Keratinocyte (primary cell): ENCODE measurements at regions not wholly inside any gene's neighbourhood (a gene's known extent, or its start where the extent isn't known, plus 50 kb on each side); places are given as distances from the start of the nearest gene placed in this dataset.

Experiments used
- DNase-seq: peaks from one replicate; pipeline ENCODE4 v3.0.0-alpha.2; 2011; ENCODE audit warnings: low read depth, missing footprints, low spot score
- FAIRE-seq: peaks from 2 replicates; lab custom pipeline; 2011; peaks lifted over from hg19 to GRCh38; lab: Jason Lieb, UNC
- H2AFZ ChIP-seq: 2 replicates; pipeline ENCODE4 v1.6.0; 2012; ENCODE audit warnings: low read length, control low read depth, inconsistent platforms; ENCODE audit not compliant: control insufficient read depth
- H3K27ac ChIP-seq: 2 replicates; pipeline ENCODE4 v1.5.1; 2011; ENCODE audit warnings: low read length; ENCODE audit not compliant: control insufficient read depth, insufficient read depth
- H3K27me3 ChIP-seq: 3 replicates; pipeline ENCODE4 v1.6.0; 2011; ENCODE audit warnings: low read length; ENCODE audit not compliant: control insufficient read depth, insufficient read depth; ENCODE audit errors: extremely low read depth
- H3K36me3 ChIP-seq, 2 experiments: 2 replicates in 1 of 2; 3 replicates in 1 of 2; pipeline ENCODE4 v1.5.1; 2011; ENCODE audit warnings: low read length in 2 of 2, mild to moderate bottlenecking in 1 of 2; ENCODE audit not compliant: control insufficient read depth in 2 of 2, insufficient read depth in 2 of 2; ENCODE audit errors: extremely low read depth in 1 of 2
- H3K4me1 ChIP-seq: 3 replicates; pipeline ENCODE4 v1.5.1; 2011; ENCODE audit warnings: low read length; ENCODE audit not compliant: control insufficient read depth, insufficient read depth; ENCODE audit errors: extremely low read depth
- H3K4me2 ChIP-seq: 3 replicates; pipeline ENCODE4 v1.6.0; 2011; ENCODE audit warnings: low read depth, low read length; ENCODE audit not compliant: control insufficient read depth, insufficient read depth; ENCODE audit errors: extremely low read depth
- H3K4me3 ChIP-seq, 3 experiments: fragments of 200-600 bp in 1 of 3; sonication (generic) in 1 of 3; 2 replicates in 2 of 3; 3 replicates in 1 of 3; pipeline ENCODE4 v1.5.1; 2011 to 2016; ENCODE audit warnings: low read length in 3 of 3, mild to moderate bottlenecking in 3 of 3, control low read depth in 2 of 3, inconsistent platforms in 1 of 3, low read depth in 1 of 3, mixed read lengths in 1 of 3, mixed run types in 1 of 3, moderate library complexity in 1 of 3; ENCODE audit not compliant: control insufficient read depth in 2 of 3, insufficient read depth in 2 of 3; ENCODE audit errors: extremely low read depth in 1 of 3
- H3K79me2 ChIP-seq: 2 replicates; pipeline ENCODE4 v1.6.0; 2012; ENCODE audit warnings: low read length; ENCODE audit not compliant: control insufficient read depth, insufficient read depth
- H3K9ac ChIP-seq: 3 replicates; pipeline ENCODE4 v1.6.0; 2011; ENCODE audit warnings: low read length; ENCODE audit not compliant: control insufficient read depth, insufficient read depth; ENCODE audit errors: extremely low read depth
- H3K9me1 ChIP-seq: 3 replicates; pipeline ENCODE4 v1.6.0; 2011; ENCODE audit warnings: low read length; ENCODE audit not compliant: control insufficient read depth, insufficient read depth; ENCODE audit errors: extremely low read depth
- H3K9me3 ChIP-seq: 2 replicates; pipeline ENCODE4 v1.5.1; 2012; ENCODE audit warnings: low read depth, low read length; ENCODE audit not compliant: control insufficient read depth
- H4K20me1 ChIP-seq: 3 replicates; pipeline ENCODE4 v1.6.0; 2011; ENCODE audit warnings: low read length; ENCODE audit not compliant: control insufficient read depth, insufficient read depth; ENCODE audit errors: extremely low read depth
- CTCF ChIP-seq, 3 experiments: IDR thresholded peaks in 1 of 3; conservative IDR thresholded peaks in 1 of 3; optimal IDR thresholded peaks in 1 of 3; 2 replicates in 2 of 3; 3 replicates in 1 of 3; pipeline versions ENCODE3 to v1.5.1; 2011; ENCODE audit warnings: low read length in 3 of 3, mild to moderate bottlenecking in 3 of 3, moderate library complexity in 2 of 3, control low read depth in 1 of 3, inconsistent platforms in 1 of 3; ENCODE audit not compliant: insufficient read depth in 2 of 3; ENCODE audit errors: extremely low read depth in 1 of 3
- EZH2 ChIP-seq: IDR thresholded peaks from one replicate; pipeline ENCODE4 v1.6.1; 2012; ENCODE audit warnings: inconsistent platforms, mild to moderate bottlenecking, low read length, moderate library complexity
- dilution Hi-C: fragments of 300-500 bp; cut with MboI; formaldehyde crosslinking; loops from one replicate; pipeline ENCODE4 v1.7.0; 2020; ENCODE audit warnings: low sequenced_read_pairs; ENCODE audit not compliant: extremely low pct_ligation_motif_present

DNA sequence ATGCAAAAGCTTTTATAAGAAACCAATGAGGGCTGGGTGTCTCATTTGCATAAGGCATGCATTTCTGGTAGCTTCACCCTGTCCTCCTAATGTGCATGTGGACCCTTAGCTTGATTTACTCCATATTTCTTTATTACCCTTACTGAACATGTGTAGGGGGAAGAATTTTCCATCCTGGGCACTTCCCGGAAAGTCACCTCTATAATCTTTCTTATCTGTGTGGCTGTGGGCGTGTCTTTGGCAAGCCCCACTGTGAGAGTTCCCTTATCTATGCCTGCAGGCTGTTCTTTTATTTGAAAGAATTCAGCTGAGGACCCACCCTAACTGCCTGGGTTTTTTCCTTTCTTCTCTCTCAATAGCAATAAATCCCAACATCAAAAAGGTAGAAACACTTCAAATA lies 627.8 kb downstream of the DOK5 start:
- Histone ChIP-seq H4K20me1 (no peaks in the 10 kb centered on the region), H3K79me2 (no peaks in the 10 kb centered on the region), H2AFZ (no peak overlapping the region), H3K9me3 (no peaks in the 10 kb centered on the region), H3K9me1 (no peaks in the 10 kb centered on the region), H3K36me3 (no peaks in the 10 kb centered on the region), H3K4me3 (no peak overlapping the region), H3K4me1 (peaks cover 8% of the 10 kb centered on the region), H3K9ac (no peak overlapping the region), H3K27me3 (no peaks in the 10 kb centered on the region), H3K27ac (no peak overlapping the region), H3K4me2 (no peak overlapping the region)
- FAIRE-seq (peak; percentile 13), DNase-seq (no peak)
- TF ChIP-seq EZH2 (no peak), CTCF (optimal IDR thresholded peaks at IDR 0.05 in 1 of 3, IDR thresholded peaks at IDR 0.05 in 1 of 3, conservative IDR thresholded peaks at IDR 0.05 in 1 of 3; ENCODE audit: extremely low read depth in 1 of 3, insufficient read depth in 2 of 3, low read length in 3 of 3) (no peak)
- dilution Hi-C loops: no loop called here

DNA sequence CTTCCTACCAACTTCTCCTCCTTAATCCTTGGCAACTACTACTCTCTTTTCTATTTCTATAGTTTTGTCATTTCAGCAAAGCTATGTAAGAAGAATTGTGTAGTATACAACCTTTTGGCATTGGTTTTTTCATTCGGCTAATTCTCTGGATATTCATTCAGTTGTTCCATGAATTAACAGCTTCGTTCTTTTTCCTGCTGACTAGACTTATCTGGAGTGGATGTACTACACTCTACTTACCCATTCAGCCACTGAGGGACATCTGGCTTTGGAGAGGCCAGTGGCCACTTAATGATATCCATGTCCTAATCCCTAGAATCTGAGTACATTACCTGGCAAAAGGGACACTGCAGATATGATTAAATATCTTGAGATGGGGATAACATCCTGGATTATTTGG lies 623.9 kb downstream of the DOK5 start:
- no peaks in the 10 kb centered on the region for H3K27me3 ChIP-seq
- no peak for FAIRE-seq
- dilution Hi-C loops: no loop called here

More for the DNA sequence above, 623.9 kb downstream of the DOK5 start:
- no peak overlapping the region for H3K4me3 ChIP-seq
- H4K20me1 ChIP-seq: no peaks in the 10 kb centered on the region
- no peak overlapping the region for H3K27ac ChIP-seq
- no peak for DNase-seq
- H3K36me3 ChIP-seq: no peaks in the 10 kb centered on the region
- H2AFZ ChIP-seq: no peak overlapping the region
- H3K9me1 ChIP-seq: no peaks in the 10 kb centered on the region
- no peaks in the 10 kb centered on the region for H3K79me2 ChIP-seq
- TF ChIP-seq EZH2 (no peak), CTCF (optimal IDR thresholded peaks at IDR 0.05 in 1 of 3, IDR thresholded peaks at IDR 0.05 in 1 of 3, conservative IDR thresholded peaks at IDR 0.05 in 1 of 3; ENCODE audit: extremely low read depth in 1 of 3, insufficient read depth in 2 of 3, low read length in 3 of 3) (no peak)
- H3K4me1 ChIP-seq: peaks cover 13% of the 10 kb centered on the region
- H3K9ac ChIP-seq: no peak overlapping the region
- H3K4me2 ChIP-seq: no peak overlapping the region
- no peaks in the 10 kb centered on the region for H3K9me3 ChIP-seq
